Hepatocyte (in vitro differentiated cells): ENCODE measurements at regions not wholly inside any gene's neighbourhood (a gene's known extent, or its start where the extent isn't known, plus 50 kb on each side); places are given as distances from the start of the nearest gene placed in this dataset.
A peak's percentile ranks its signal among the peaks of the same experiment; 100 is the strongest.

Experiments used
- DNase-seq: peaks from one replicate; pipeline ENCODE4 v3.0.0-alpha.2; 2016; ENCODE audit warnings: low spot score
- H2AFZ ChIP-seq: fragments of 200-600 bp; sonication (generic); 2 replicates; pipeline ENCODE4 v1.6.0; 2016; ENCODE audit warnings: antibody characterized with exemption, mild to moderate bottlenecking
- H3K27ac ChIP-seq: fragments of 200-600 bp; sonication (generic); 2 replicates; pipeline ENCODE4 v1.5.1; 2016; ENCODE audit warnings: mild to moderate bottlenecking
- H3K27me3 ChIP-seq: fragments of 200-600 bp; sonication (generic); 2 replicates; pipeline ENCODE4 v1.6.1; 2016
- H3K36me3 ChIP-seq: fragments of 200-600 bp; sonication (generic); replicated peaks from 2 replicates; pipeline ENCODE4 v1.5.1; 2016; ENCODE audit warnings: low read depth; ENCODE audit not compliant: insufficient read depth
- H3K4me1 ChIP-seq: fragments of 200-600 bp; sonication (generic); 2 replicates; pipeline ENCODE4 v1.5.1; 2016; ENCODE audit warnings: mild to moderate bottlenecking, moderate library complexity; ENCODE audit not compliant: insufficient read depth
- H3K4me2 ChIP-seq: fragments of 200-600 bp; sonication (generic); 2 replicates; pipeline ENCODE4 v1.6.0; 2016
- H3K4me3 ChIP-seq: fragments of 200-600 bp; sonication (generic); 2 replicates; pipeline ENCODE4 v1.5.1; 2016; ENCODE audit warnings: mild to moderate bottlenecking
- H3K79me2 ChIP-seq: fragments of 200-600 bp; sonication (generic); 2 replicates; pipeline ENCODE4 v1.6.0; 2017; ENCODE audit warnings: mild to moderate bottlenecking
- H3K9me2 ChIP-seq: fragments of 200-600 bp; sonication (generic); replicated peaks from 2 replicates; pipeline ENCODE4 v1.6.0; 2017; ENCODE audit warnings: mild to moderate bottlenecking; ENCODE audit not compliant: insufficient read depth
- H3K9me3 ChIP-seq: fragments of 200-600 bp; sonication (generic); 2 replicates; pipeline ENCODE4 v1.5.1; 2016; ENCODE audit warnings: low read depth, mild to moderate bottlenecking
- H4K20me1 ChIP-seq: fragments of 200-600 bp; sonication (generic); 2 replicates; pipeline ENCODE4 v1.6.0; 2016; ENCODE audit warnings: mild to moderate bottlenecking; ENCODE audit not compliant: insufficient read depth, poor library complexity, severe bottlenecking
- EZH2 ChIP-seq: fragments of 200-600 bp; sonication (generic); IDR thresholded peaks from 2 replicates; pipeline ENCODE4 v1.6.1; 2016; ENCODE audit warnings: antibody characterized with exemption, mild to moderate bottlenecking, borderline replicate concordance
- EZH2phosphoT487 ChIP-seq: fragments of 200-600 bp; sonication (generic); IDR thresholded peaks from one replicate; pipeline ENCODE4 v1.6.1; 2018; ENCODE audit warnings: antibody characterized with exemption, mild to moderate bottlenecking, low read depth, moderate library complexity; ENCODE audit not compliant: unreplicated experiment, severe bottlenecking
- WGBS: methylation state at CpG from one replicate; pipeline ENCODE4 v1.1.6; 2016; ENCODE audit warnings: low lambda C conversion rate; ENCODE audit errors: missing lambda C conversion rate; 5-methylcytosine and 5-hydroxymethylcytosine counted together
- TF ChIP-seq, protein P1 (sequence below): fragments of 200-600 bp; sonication (generic); IDR thresholded peaks from 2 replicates; pipeline ENCODE4 v1.5.1; 2016; ENCODE audit warnings: antibody characterized with exemption, mild to moderate bottlenecking; ENCODE audit not compliant: poor library complexity

DNA sequence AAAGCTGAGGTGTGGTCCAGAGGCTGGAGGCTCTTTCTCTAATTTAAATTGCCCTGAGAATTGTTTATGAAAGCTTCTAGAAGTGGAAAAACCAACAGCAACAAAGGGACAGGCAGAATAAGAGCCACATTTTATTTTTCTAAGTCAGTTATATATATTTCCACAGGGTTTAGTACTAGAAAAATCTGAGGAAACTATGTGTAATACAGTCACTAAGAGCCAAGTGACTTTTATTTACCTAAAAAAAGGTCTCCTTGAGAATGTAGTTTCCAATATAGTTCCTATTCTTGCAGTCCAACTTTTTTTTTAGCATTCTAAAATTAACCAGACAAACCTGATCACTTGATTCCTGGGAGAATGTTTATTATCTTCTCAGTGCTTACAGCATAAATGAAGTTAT is 296.6 kb upstream of the MYOCD start:
- no peaks in the 10 kb centered on the region for H3K4me1 ChIP-seq
- no peaks in the 10 kb centered on the region for H4K20me1 ChIP-seq
- H3K9me2 ChIP-seq = no peaks in the 10 kb centered on the region
- no peaks in the 10 kb centered on the region for H3K9me3 ChIP-seq
- H2AFZ ChIP-seq = no peak overlapping the region
- no peaks in the 10 kb centered on the region for H3K79me2 ChIP-seq
- no peak for TF ChIP-seq EZH2phosphoT487
- TF ChIP-seq EZH2 = no peak
- TF ChIP-seq, protein P1, sequence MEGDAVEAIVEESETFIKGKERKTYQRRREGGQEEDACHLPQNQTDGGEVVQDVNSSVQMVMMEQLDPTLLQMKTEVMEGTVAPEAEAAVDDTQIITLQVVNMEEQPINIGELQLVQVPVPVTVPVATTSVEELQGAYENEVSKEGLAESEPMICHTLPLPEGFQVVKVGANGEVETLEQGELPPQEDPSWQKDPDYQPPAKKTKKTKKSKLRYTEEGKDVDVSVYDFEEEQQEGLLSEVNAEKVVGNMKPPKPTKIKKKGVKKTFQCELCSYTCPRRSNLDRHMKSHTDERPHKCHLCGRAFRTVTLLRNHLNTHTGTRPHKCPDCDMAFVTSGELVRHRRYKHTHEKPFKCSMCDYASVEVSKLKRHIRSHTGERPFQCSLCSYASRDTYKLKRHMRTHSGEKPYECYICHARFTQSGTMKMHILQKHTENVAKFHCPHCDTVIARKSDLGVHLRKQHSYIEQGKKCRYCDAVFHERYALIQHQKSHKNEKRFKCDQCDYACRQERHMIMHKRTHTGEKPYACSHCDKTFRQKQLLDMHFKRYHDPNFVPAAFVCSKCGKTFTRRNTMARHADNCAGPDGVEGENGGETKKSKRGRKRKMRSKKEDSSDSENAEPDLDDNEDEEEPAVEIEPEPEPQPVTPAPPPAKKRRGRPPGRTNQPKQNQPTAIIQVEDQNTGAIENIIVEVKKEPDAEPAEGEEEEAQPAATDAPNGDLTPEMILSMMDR = no peak
- no peak overlapping the region for H3K4me3 ChIP-seq
- DNase-seq = no peak
- no peaks in the 10 kb centered on the region for H3K27me3 ChIP-seq
- no peak overlapping the region for H3K27ac ChIP-seq
- H3K36me3 ChIP-seq = no peaks in the 10 kb centered on the region
- no peak overlapping the region for H3K4me2 ChIP-seq

DNA sequence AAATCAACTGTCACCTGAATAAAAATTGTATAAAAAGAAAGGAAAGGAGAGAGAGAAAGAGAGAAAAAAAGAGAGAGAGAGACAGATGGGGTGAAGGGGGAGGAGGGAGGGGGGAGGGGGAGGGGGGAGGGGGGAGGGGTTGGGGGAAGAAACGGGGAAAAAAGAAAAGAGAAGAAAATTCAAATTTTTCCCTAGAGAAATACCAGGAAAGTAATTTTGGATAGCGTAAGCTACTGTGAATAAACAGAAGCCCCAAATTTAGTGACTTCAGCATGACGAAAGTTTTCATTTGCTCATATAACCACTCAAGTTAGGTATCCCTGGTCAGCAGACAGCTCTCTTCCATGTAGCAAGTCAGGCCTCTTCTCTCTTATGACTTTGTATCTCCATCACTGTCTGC is 289.4 kb upstream of the MYOCD start:
- no peaks in the 10 kb centered on the region for H3K27me3 ChIP-seq
- no peak overlapping the region for H3K4me2 ChIP-seq
- 84% methylated on average over 2 of the region's 3 CpGs for WGBS
- H3K9me3 ChIP-seq = no peaks in the 10 kb centered on the region
- no peak overlapping the region for H3K4me3 ChIP-seq
- H3K27ac ChIP-seq = no peak overlapping the region
- no peaks in the 10 kb centered on the region for H3K36me3 ChIP-seq
- H3K79me2 ChIP-seq = no peaks in the 10 kb centered on the region
- H4K20me1 ChIP-seq = no peaks in the 10 kb centered on the region
- no peak overlapping the region for H2AFZ ChIP-seq
- H3K9me2 ChIP-seq = no peaks in the 10 kb centered on the region
- DNase-seq = no peak
- H3K4me1 ChIP-seq = no peaks in the 10 kb centered on the region
- TF ChIP-seq, protein P1 = no peak
- TF ChIP-seq EZH2phosphoT487 (no peak), EZH2 (no peak)

- Histone ChIP-seq H3K4me1 (no peaks in the 10 kb centered on the region), H3K4me2 (no peak overlapping the region), H3K27me3 (no peaks in the 10 kb centered on the region), H3K36me3 (no peaks in the 10 kb centered on the region), H3K4me3 (no peak overlapping the region), H3K79me2 (no peaks in the 10 kb centered on the region), H3K27ac (no peak overlapping the region), H3K9me2 (no peaks in the 10 kb centered on the region), H4K20me1 (no peaks in the 10 kb centered on the region), H3K9me3 (no peaks in the 10 kb centered on the region), H2AFZ (no peak overlapping the region)
- TF ChIP-seq, protein P1 = no peak
- TF ChIP-seq EZH2phosphoT487 = peak; percentile 69
- WGBS = 56% methylated on average over 1 of the region's 1 CpG
- DNase-seq = no peak
These were observed 279.5 kb upstream of the MYOCD start for GRCh38 chr17:12386225-12386624.

DNA sequence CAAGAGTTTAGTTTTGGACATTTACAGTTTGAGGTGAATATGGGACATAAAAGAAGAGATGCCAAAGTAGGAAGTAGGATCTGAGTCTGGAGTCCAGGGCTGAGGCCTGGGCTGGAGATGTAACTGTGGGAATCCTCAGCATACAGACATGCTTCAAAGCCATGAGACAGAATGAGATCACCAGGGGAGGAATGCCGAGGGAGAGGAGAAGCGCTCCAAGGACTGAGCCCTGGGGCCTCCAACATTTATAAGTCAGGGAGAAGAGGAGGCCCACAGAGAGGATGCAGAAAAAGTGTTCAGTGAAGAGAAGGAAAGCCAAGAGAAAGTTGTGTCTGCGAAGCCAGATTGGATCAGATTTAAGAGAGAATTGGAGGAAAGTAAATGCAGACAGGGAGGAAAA is 277.5 kb upstream of the MYOCD start:
- Histone ChIP-seq H3K4me2 (no peak overlapping the region), H3K36me3 (no peaks in the 10 kb centered on the region), H3K4me1 (no peaks in the 10 kb centered on the region), H3K27ac (no peak overlapping the region), H2AFZ (no peak overlapping the region), H3K4me3 (no peak overlapping the region), H4K20me1 (no peaks in the 10 kb centered on the region), H3K9me3 (no peaks in the 10 kb centered on the region), H3K79me2 (no peaks in the 10 kb centered on the region), H3K9me2 (no peaks in the 10 kb centered on the region), H3K27me3 (no peaks in the 10 kb centered on the region)
- 59% methylated on average over 3 of the region's 3 CpGs for WGBS
- TF ChIP-seq, protein P1 = no peak
- TF ChIP-seq EZH2phosphoT487 (no peak), EZH2 (no peak)
- DNase-seq = peak; percentile 32
